H9 (cell line): ENCODE measurements at regions not wholly inside any gene's neighbourhood (a gene's known extent, or its start where the extent isn't known, plus 50 kb on each side); places are given as distances from the start of the nearest gene placed in this dataset.

Experiments
- DNase-seq: peaks from one replicate; pipeline ENCODE4 v3.0.0-alpha.2; 2017
- H2AFZ ChIP-seq: one replicate; pipeline ENCODE4 v1.6.1; 2013; ENCODE audit warnings: mild to moderate bottlenecking, low read length, control low read depth, moderate library complexity
- H2AK5ac ChIP-seq: 2 replicates; pipeline ENCODE4 v1.6.1; 2013; ENCODE audit warnings: low read length, control low read depth, mixed read lengths; ENCODE audit not compliant: insufficient read length
- H2BK120ac ChIP-seq: one replicate; pipeline ENCODE4 v1.6.1; 2013; ENCODE audit warnings: low read depth, mild to moderate bottlenecking, low read length, control low read depth, inconsistent platforms; ENCODE audit not compliant: poor library complexity, severe bottlenecking
- H2BK12ac ChIP-seq: 2 replicates; pipeline ENCODE4 v1.6.1; 2013; ENCODE audit warnings: low read length, control low read depth, mixed read lengths, low read depth; ENCODE audit not compliant: insufficient read length
- H2BK15ac ChIP-seq: 2 replicates; pipeline ENCODE4 v1.6.1; 2013; ENCODE audit warnings: low read depth, low read length, control low read depth
- H2BK20ac ChIP-seq: one replicate; pipeline ENCODE4 v1.6.1; 2013; ENCODE audit warnings: low read depth, mild to moderate bottlenecking, low read length, control low read depth, inconsistent platforms; ENCODE audit not compliant: poor library complexity, severe bottlenecking
- H2BK5ac ChIP-seq: 2 replicates; pipeline ENCODE4 v1.6.1; 2013; ENCODE audit warnings: low read length, control low read depth, mixed read lengths; ENCODE audit not compliant: insufficient read length
- H3K14ac ChIP-seq: 2 replicates; pipeline ENCODE4 v1.6.1; 2013; ENCODE audit warnings: low read length, control low read depth; ENCODE audit not compliant: insufficient read depth
- H3K18ac ChIP-seq: 2 replicates; pipeline ENCODE4 v1.6.1; 2013; ENCODE audit warnings: low read depth, mild to moderate bottlenecking, mixed read lengths, low read length, control low read depth; ENCODE audit not compliant: insufficient read length
- H3K23ac ChIP-seq: 2 replicates; pipeline ENCODE4 v1.6.1; 2013; ENCODE audit warnings: low read length, control low read depth, mixed read lengths, low read depth; ENCODE audit not compliant: insufficient read length
- H3K23me2 ChIP-seq: 2 replicates; pipeline ENCODE4 v1.6.1; 2013; ENCODE audit warnings: low read depth, mild to moderate bottlenecking, mixed read lengths, low read length, control low read depth; ENCODE audit not compliant: insufficient read length, poor library complexity, severe bottlenecking
- H3K27ac ChIP-seq: 2 replicates; pipeline ENCODE4 v1.5.1; 2013; ENCODE audit warnings: low read length, control low read depth, mixed read lengths, low read depth; ENCODE audit not compliant: insufficient read length
- H3K27me3 ChIP-seq: 2 replicates; pipeline ENCODE4 v1.6.1; 2013; ENCODE audit warnings: low read length, control low read depth, inconsistent platforms; ENCODE audit not compliant: insufficient read depth
- H3K4ac ChIP-seq: 2 replicates; pipeline ENCODE4 v1.6.1; 2013; ENCODE audit warnings: low read depth, mild to moderate bottlenecking, control low read depth, inconsistent platforms, low read length, moderate library complexity
- H3K4me1 ChIP-seq: 2 replicates; pipeline ENCODE4 v1.6.1; 2013; ENCODE audit warnings: low read length, control low read depth, inconsistent platforms; ENCODE audit not compliant: insufficient read depth
- H3K4me2 ChIP-seq: 2 replicates; pipeline ENCODE4 v1.6.1; 2013; ENCODE audit warnings: low read length, control low read depth, mixed read lengths; ENCODE audit not compliant: insufficient read length, insufficient read depth
- H3K56ac ChIP-seq: 2 replicates; pipeline ENCODE4 v1.6.1; 2013; ENCODE audit warnings: low read depth, mild to moderate bottlenecking, mixed read lengths, low read length, control low read depth; ENCODE audit not compliant: insufficient read length
- H3K79me1 ChIP-seq: 2 replicates; pipeline ENCODE4 v1.6.1; 2013; ENCODE audit warnings: low read depth, mild to moderate bottlenecking, moderate library complexity, low read length, control low read depth, inconsistent platforms; ENCODE audit not compliant: insufficient read depth, poor library complexity, severe bottlenecking
- H3K79me2 ChIP-seq: 2 replicates; pipeline ENCODE4 v1.6.1; 2013; ENCODE audit warnings: low read length, control low read depth, inconsistent platforms; ENCODE audit not compliant: insufficient read depth
- H3K9ac ChIP-seq: 2 replicates; pipeline ENCODE4 v1.6.1; 2013; ENCODE audit warnings: low read length, control low read depth, mixed read lengths; ENCODE audit not compliant: insufficient read length; ENCODE audit errors: extremely low read depth
- H3K9me3 ChIP-seq: one replicate; pipeline ENCODE4 v1.6.1; 2013; ENCODE audit warnings: low read depth, low read length, inconsistent platforms; ENCODE audit not compliant: control insufficient read depth
- H3T11ph ChIP-seq: one replicate; pipeline ENCODE4 v1.6.1; 2013; ENCODE audit warnings: mild to moderate bottlenecking, low read length, control low read depth, inconsistent platforms
- H4K20me1 ChIP-seq: one replicate; pipeline ENCODE4 v1.6.1; 2013; ENCODE audit not compliant: control insufficient read depth, insufficient read length, insufficient read depth
- H4K5ac ChIP-seq: 2 replicates; pipeline ENCODE4 v1.6.1; 2013; ENCODE audit warnings: low read depth, mild to moderate bottlenecking, mixed read lengths, low read length, control low read depth; ENCODE audit not compliant: insufficient read length
- H4K8ac ChIP-seq: replicated peaks from 2 replicates; pipeline ENCODE4 v1.6.1; 2013; ENCODE audit warnings: low read length, control low read depth, mixed read lengths, low read depth; ENCODE audit not compliant: insufficient read length
- H4K91ac ChIP-seq: 2 replicates; pipeline ENCODE4 v1.6.1; 2013; ENCODE audit warnings: low read depth, mild to moderate bottlenecking, moderate library complexity, mixed read lengths, low read length, control low read depth; ENCODE audit not compliant: insufficient read length
- H3K27ac Mint-ChIP-seq, 3 experiments: 2 replicates in 2 of 3; 3 replicates in 1 of 3; pipeline ENCODE4 v1.8.0; 2020 to 2021; ENCODE audit warnings: mixed read lengths in 3 of 3, mild to moderate bottlenecking in 1 of 3, moderate library complexity in 1 of 3
- H3K27me3 Mint-ChIP-seq: 2 replicates; pipeline ENCODE4 v1.8.0; 2021; ENCODE audit warnings: low read depth, mild to moderate bottlenecking, moderate library complexity, mixed read lengths
- H3K36me3 Mint-ChIP-seq, 3 experiments: 2 replicates in 2 of 3; 3 replicates in 1 of 3; pipeline ENCODE4 v1.8.0; 2020 to 2021; ENCODE audit warnings: low read depth in 3 of 3, mixed read lengths in 3 of 3; ENCODE audit not compliant: insufficient read depth in 1 of 3
- H3K4me1 Mint-ChIP-seq, 2 experiments: 2 replicates each; pipeline ENCODE4 v1.8.0; 2020; ENCODE audit warnings: mixed read lengths in 2 of 2
- H3K4me3 Mint-ChIP-seq, 2 experiments: 2 replicates in 1 of 2; 3 replicates in 1 of 2; pipeline ENCODE4 v1.8.0; 2020 to 2021; ENCODE audit warnings: mild to moderate bottlenecking in 2 of 2, mixed read lengths in 2 of 2, moderate library complexity in 1 of 2
- H3K9me3 Mint-ChIP-seq, 2 experiments: 2 replicates in 1 of 2; 3 replicates in 1 of 2; pipeline ENCODE4 v1.8.0; 2020; ENCODE audit warnings: mild to moderate bottlenecking in 2 of 2, mixed read lengths in 2 of 2, moderate library complexity in 1 of 2
- WGBS: extraction: QIAGEN DNeasy Blood & Tissue Kit; methylation state at CpG from one replicate; pipeline ENCODE4 v1.1.7; 2013; ENCODE audit warnings: missing lambda C conversion rate, low lambda C conversion rate, mixed read lengths; ENCODE audit not compliant: insufficient read length; ENCODE audit errors: extremely low coverage; 5-methylcytosine and 5-hydroxymethylcytosine counted together
- TF ChIP-seq, protein P1 (sequence below): fragments of 200-600 bp; sonication (generic); conservative IDR thresholded peaks from 3 replicates; pipeline ENCODE4 v1.8.0; 2021; ENCODE audit warnings: antibody characterized with exemption, mild to moderate bottlenecking

DNA sequence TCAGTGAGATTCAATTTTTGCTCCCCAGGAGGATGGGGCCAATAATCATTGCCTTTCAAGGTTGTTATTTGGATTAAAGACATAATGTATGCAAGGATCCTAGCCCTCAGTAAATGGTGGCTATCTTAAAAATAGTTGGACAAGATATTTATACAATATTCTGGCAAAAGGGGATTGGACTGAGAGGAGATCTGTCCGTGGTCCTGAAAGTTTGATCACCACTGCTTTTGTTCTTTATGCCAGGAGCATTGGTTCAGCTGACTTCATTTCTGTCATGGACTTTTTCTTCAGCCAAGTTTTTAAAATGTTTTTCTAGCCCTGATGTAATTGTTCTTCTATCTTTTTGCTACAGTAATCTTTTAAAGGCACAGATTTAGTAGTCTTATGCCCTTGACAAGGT lies 70.2 kb upstream of the TCL1A start:
- no peak overlapping the region for H2BK120ac ChIP-seq
- no peak overlapping the region for H4K91ac ChIP-seq
- H3K9me3 Mint-ChIP-seq: no peaks in the 10 kb centered on the region
- H3K27ac ChIP-seq: no peak overlapping the region
- H3K23me2 ChIP-seq: no peaks in the 10 kb centered on the region
- H3T11ph ChIP-seq: no peak overlapping the region
- H3K9ac ChIP-seq: no peak overlapping the region
- H3K27ac Mint-ChIP-seq: no peak overlapping the region
- no peaks in the 10 kb centered on the region for H3K4me1 Mint-ChIP-seq
- DNase-seq: no peak
- no peaks in the 10 kb centered on the region for H3K36me3 Mint-ChIP-seq
- H2AK5ac ChIP-seq: no peak overlapping the region
- no peak overlapping the region for H3K4ac ChIP-seq
- H4K20me1 ChIP-seq: no peaks in the 10 kb centered on the region
- H3K4me3 Mint-ChIP-seq: no peak overlapping the region
- no peak overlapping the region for H4K8ac ChIP-seq
- no peaks in the 10 kb centered on the region for H3K79me2 ChIP-seq
- peaks cover 23% of the 10 kb centered on the region for H3K27me3 Mint-ChIP-seq
- no peaks in the 10 kb centered on the region for H3K27me3 ChIP-seq
- H3K4me1 ChIP-seq: no peaks in the 10 kb centered on the region
- WGBS: no CpG with 5 or more reads among the region's 1 CpG
- H3K18ac ChIP-seq: no peak overlapping the region
- H2BK20ac ChIP-seq: no peak overlapping the region
- H2BK15ac ChIP-seq: no peak overlapping the region
- no peaks in the 10 kb centered on the region for H3K9me3 ChIP-seq
- no peak overlapping the region for H2BK5ac ChIP-seq
- H2BK12ac ChIP-seq: no peak overlapping the region
- H3K23ac ChIP-seq: no peak overlapping the region
- no peak overlapping the region for H2AFZ ChIP-seq
- no peaks in the 10 kb centered on the region for H3K79me1 ChIP-seq
- no peak overlapping the region for H4K5ac ChIP-seq
- no peak overlapping the region for H3K56ac ChIP-seq
- no peak overlapping the region for H3K14ac ChIP-seq
- TF ChIP-seq, protein P1, sequence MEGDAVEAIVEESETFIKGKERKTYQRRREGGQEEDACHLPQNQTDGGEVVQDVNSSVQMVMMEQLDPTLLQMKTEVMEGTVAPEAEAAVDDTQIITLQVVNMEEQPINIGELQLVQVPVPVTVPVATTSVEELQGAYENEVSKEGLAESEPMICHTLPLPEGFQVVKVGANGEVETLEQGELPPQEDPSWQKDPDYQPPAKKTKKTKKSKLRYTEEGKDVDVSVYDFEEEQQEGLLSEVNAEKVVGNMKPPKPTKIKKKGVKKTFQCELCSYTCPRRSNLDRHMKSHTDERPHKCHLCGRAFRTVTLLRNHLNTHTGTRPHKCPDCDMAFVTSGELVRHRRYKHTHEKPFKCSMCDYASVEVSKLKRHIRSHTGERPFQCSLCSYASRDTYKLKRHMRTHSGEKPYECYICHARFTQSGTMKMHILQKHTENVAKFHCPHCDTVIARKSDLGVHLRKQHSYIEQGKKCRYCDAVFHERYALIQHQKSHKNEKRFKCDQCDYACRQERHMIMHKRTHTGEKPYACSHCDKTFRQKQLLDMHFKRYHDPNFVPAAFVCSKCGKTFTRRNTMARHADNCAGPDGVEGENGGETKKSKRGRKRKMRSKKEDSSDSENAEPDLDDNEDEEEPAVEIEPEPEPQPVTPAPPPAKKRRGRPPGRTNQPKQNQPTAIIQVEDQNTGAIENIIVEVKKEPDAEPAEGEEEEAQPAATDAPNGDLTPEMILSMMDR: no peak
- H3K4me2 ChIP-seq: no peak overlapping the region
